ENCODE measurements at regions not wholly inside any gene's neighbourhood (a gene's known extent, or its start where the extent isn't known, plus 50 kb on each side); places are given as distances from the start of the nearest gene placed in this dataset.

- TF ChIP-seq ZNF646 (CRISPR knock-in tag; IDR thresholded peaks at IDR 0.05): no peak
- TF ChIP-seq LRRFIP1 (CRISPR knock-in tag; conservative IDR thresholded peaks at IDR 0.05): no peak
- no peak for TF ChIP-seq TIGD3 (CRISPR knock-in tag; IDR thresholded peaks at IDR 0.05; ENCODE audit: borderline replicate concordance)
- TF ChIP-seq SP2 (CRISPR knock-in tag; IDR thresholded peaks at IDR 0.05): no peak
- TF ChIP-seq DMTF1 (CRISPR knock-in tag; IDR thresholded peaks at IDR 0.05): no peak
- TF ChIP-seq ZNF772 (CRISPR knock-in tag; IDR thresholded peaks at IDR 0.05): peak; percentile 81
- no peak for TF ChIP-seq ZNF496 (CRISPR knock-in tag; IDR thresholded peaks at IDR 0.05; ENCODE audit: insufficient replicate concordance)
- no peak for TF ChIP-seq HOXA7 (CRISPR knock-in tag; IDR thresholded peaks at IDR 0.05)
- peak; percentile 70 for TF ChIP-seq ZBTB26 (CRISPR knock-in tag; IDR thresholded peaks at IDR 0.05; ENCODE audit: borderline replicate concordance)
- TF ChIP-seq FUBP1 (CRISPR knock-in tag; IDR thresholded peaks at IDR 0.05; ENCODE audit: borderline replicate concordance): no peak
- TF ChIP-seq SMC3 (IDR thresholded peaks at IDR 0.05; ENCODE audit: low read length): no peak
- no peak for TF ChIP-seq ZNF335 (CRISPR knock-in tag; IDR thresholded peaks at IDR 0.05)
- no peak for TF ChIP-seq ESRRA (CRISPR knock-in tag; IDR thresholded peaks at IDR 0.05; ENCODE audit: low read depth)
- TF ChIP-seq ZNF766 (CRISPR knock-in tag; IDR thresholded peaks at IDR 0.05; ENCODE audit: borderline replicate concordance): no peak
These were observed 106.7 kb downstream of the SETD4 start (continued) for GRCh38 chr21:35953597-35953996.

Measured in HepG2 (cell line).